Upper lobe of left lung (tissue), 6 donors: ENCODE measurements at regions not wholly inside any gene's neighbourhood (a gene's known extent, or its start where the extent isn't known, plus 50 kb on each side); places are given as distances from the start of the nearest gene placed in this dataset.

Source experiments
- ATAC-seq, 2 donors: fragments of 200-7000 bp; cut with Tn5 transposase; one replicate each; pipeline ENCODE4 v1.9.1; 2022; ENCODE audit warnings: mild to moderate bottlenecking in 2 of 2, moderate library complexity in 2 of 2; ENCODE audit not compliant: low FRiP score in 2 of 2
- DNase-seq, 2 donors: peaks; one replicate each; pipeline ENCODE4 v3.0.0-alpha.2; 2019 to 2020
- H3K27ac ChIP-seq, 4 donors: fragments of 200-600 bp; sonication (generic); one replicate each; pipeline ENCODE4 v1.5.1; 2016 to 2019
- H3K27me3 ChIP-seq, 4 donors: fragments of 200-600 bp; sonication (generic); one replicate each; pipeline ENCODE4 v1.5.1; 2017 to 2019
- H3K36me3 ChIP-seq, 4 donors: fragments of 200-600 bp; sonication (generic); one replicate each; pipeline ENCODE4 v1.5.1; 2016 to 2019
- H3K4me1 ChIP-seq, 4 donors: fragments of 200-600 bp; sonication (generic); one replicate each; pipeline ENCODE4 v1.5.1; 2018 to 2019
- H3K4me3 ChIP-seq, 4 donors: fragments of 200-600 bp; sonication (generic); one replicate each; pipeline ENCODE4 v1.5.1; 2017 to 2019; ENCODE audit warnings: mild to moderate bottlenecking in 2 of 4, moderate library complexity in 1 of 4
- H3K9me3 ChIP-seq, 4 donors: fragments of 200-600 bp; sonication (generic); one replicate each; pipeline ENCODE4 v1.5.1; 2018 to 2019
- EP300 ChIP-seq, 4 donors: sonication (generic); formaldehyde crosslinking; IDR thresholded peaks; one replicate each; pipeline ENCODE4 v1.5.1; 2017; ENCODE audit warnings: antibody characterized with exemption in 4 of 4, control low read depth in 2 of 4
- POLR2A ChIP-seq, 4 donors: fragments of 450-650 bp; IDR thresholded peaks; one replicate each; pipeline ENCODE4 v1.5.1; 2016 to 2017; ENCODE audit warnings: antibody characterized with exemption in 4 of 4, mild to moderate bottlenecking in 2 of 4
- POLR2AphosphoS5 ChIP-seq, 2 donors: sonication (generic); formaldehyde crosslinking; IDR thresholded peaks; one replicate each; pipeline ENCODE4 v1.5.1; 2017; ENCODE audit warnings: antibody characterized with exemption in 2 of 2
- WGBS, 2 donors: methylation state at CpG; one replicate each; pipeline ENCODE4 v1.1.5; 2017 to 2018; 5-methylcytosine and 5-hydroxymethylcytosine counted together
- TF ChIP-seq, protein P1 (sequence below), 6 experiments: fragments of 450-650 bp in 4 of 6; fragments of 200-600 bp in 2 of 6; sonication (generic) in 2 of 6; IDR thresholded peaks; one replicate each; pipeline ENCODE4 v1.5.1; 2016 to 2019; ENCODE audit warnings: antibody characterized with exemption in 6 of 6
- donor health status: DM: no; HTN: no; CAD: no; lungs with moderate emphysema.
- donor health status: DM: no; HTN: yes; CAD: no; lungs with severe emphysema.

DNA sequence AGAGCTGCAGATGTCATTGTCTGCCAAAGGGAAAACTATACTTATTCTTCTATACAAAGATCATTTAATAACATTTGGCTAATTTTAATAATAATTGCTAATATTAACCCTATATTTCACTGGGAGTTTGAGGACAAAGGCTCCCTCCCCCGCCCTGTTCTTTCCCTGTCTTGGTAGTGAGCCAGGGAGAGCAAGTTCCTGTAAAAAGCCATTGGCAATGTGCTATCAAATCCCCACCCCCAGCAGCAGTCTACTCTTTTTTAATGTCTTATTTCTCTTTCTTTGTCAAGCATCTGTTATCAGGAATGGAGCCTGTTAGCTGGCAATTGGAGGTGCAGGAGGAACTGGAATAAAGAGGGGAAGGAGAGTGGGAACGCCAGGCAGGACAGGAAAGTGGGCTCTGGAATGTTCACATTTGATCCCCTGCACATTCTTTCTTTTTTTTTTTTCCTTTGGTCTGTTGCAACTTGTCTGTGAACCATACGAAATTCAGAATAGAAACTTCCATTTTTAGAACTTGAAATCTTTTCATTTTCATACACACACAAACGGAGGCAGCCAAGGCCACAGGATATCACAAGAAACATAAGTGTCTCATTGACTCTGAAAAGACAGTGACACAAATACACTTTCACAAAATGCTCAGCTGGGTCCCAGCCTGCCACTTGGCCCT is 664.8 kb upstream of the ZNF608 start:
- H3K4me1 ChIP-seq = peaks cover 22 to 45% (median 29%) of the 10 kb centered on the region in 4 donors
- ATAC-seq (no peak), DNase-seq (no peak)
- peak overlapping the region; percentile 62 to 82 (median 67) for H3K27ac ChIP-seq
- 14 to 17% methylated on average over 4 of the region's 4 CpGs for WGBS, 2 donors
- H3K4me3 ChIP-seq = peak overlapping the region in 2 of 4 donors; percentile 18 to 31
- TF ChIP-seq POLR2A (IDR thresholded peaks at IDR 0.05) = no peak
- TF ChIP-seq EP300 (IDR thresholded peaks at IDR 0.05) = no peak
- TF ChIP-seq, protein P1, sequence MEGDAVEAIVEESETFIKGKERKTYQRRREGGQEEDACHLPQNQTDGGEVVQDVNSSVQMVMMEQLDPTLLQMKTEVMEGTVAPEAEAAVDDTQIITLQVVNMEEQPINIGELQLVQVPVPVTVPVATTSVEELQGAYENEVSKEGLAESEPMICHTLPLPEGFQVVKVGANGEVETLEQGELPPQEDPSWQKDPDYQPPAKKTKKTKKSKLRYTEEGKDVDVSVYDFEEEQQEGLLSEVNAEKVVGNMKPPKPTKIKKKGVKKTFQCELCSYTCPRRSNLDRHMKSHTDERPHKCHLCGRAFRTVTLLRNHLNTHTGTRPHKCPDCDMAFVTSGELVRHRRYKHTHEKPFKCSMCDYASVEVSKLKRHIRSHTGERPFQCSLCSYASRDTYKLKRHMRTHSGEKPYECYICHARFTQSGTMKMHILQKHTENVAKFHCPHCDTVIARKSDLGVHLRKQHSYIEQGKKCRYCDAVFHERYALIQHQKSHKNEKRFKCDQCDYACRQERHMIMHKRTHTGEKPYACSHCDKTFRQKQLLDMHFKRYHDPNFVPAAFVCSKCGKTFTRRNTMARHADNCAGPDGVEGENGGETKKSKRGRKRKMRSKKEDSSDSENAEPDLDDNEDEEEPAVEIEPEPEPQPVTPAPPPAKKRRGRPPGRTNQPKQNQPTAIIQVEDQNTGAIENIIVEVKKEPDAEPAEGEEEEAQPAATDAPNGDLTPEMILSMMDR (IDR thresholded peaks at IDR 0.05) = no peak
- TF ChIP-seq POLR2AphosphoS5 (IDR thresholded peaks at IDR 0.05) = no peak
- no peaks in the 10 kb centered on the region for H3K9me3 ChIP-seq
- no peaks in the 10 kb centered on the region for H3K27me3 ChIP-seq
- H3K36me3 ChIP-seq = no peaks in the 10 kb centered on the region

DNA sequence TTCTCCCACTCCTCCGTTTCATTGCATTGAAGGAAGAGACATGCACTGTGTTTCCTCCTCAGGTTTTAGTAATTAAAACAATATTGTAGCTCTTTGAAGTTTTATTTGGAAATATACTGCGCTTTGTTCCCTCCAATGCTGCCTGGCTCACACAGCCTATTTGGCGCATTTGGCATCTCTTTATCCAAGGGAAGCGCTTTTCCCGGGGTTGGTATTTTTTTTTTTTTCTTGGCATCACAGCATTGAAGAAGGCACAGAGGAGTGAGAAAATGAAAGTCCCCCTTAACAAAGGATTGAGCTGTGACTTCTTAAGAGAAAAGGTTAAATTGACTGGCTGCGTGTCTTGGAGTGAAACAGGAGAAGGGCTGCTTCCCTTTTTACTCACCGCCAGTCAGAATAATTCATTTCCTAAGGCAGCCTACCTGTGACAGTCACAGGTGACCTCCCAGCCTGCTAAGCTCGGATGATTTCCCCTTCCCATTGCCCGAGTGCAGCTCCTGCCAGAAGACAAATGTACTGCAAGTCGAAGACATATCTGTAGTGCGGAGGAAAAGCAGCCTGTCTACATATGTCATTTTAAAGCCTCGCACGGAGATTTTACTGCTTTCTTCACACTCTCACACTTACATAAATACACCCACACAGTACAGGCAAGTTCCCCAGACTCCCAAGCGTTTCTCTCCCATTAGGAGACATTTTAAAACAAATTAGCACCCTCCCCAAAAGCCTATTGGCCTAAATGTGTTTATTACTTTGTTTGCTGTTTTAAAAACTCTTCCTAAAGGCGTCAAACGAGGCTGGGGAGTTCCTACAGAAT is 665.5 kb upstream of the ZNF608 start:
- no peak for TF ChIP-seq EP300 (IDR thresholded peaks at IDR 0.05)
- Histone ChIP-seq H3K27me3 (no peaks in the 10 kb centered on the region), H3K4me3 (peak overlapping the region in 2 of 4 donors; percentile 18 to 31), H3K36me3 (no peaks in the 10 kb centered on the region), H3K9me3 (no peaks in the 10 kb centered on the region), H3K4me1 (peaks cover 22 to 45% (median 29%) of the 10 kb centered on the region in 4 donors), H3K27ac (peak overlapping the region; percentile 62 to 82 (median 67))
- DNase-seq = no peak
- 40 to 41% methylated on average over 16 of the region's 16 CpGs for WGBS, 2 donors
- ATAC-seq = no peak

DNA sequence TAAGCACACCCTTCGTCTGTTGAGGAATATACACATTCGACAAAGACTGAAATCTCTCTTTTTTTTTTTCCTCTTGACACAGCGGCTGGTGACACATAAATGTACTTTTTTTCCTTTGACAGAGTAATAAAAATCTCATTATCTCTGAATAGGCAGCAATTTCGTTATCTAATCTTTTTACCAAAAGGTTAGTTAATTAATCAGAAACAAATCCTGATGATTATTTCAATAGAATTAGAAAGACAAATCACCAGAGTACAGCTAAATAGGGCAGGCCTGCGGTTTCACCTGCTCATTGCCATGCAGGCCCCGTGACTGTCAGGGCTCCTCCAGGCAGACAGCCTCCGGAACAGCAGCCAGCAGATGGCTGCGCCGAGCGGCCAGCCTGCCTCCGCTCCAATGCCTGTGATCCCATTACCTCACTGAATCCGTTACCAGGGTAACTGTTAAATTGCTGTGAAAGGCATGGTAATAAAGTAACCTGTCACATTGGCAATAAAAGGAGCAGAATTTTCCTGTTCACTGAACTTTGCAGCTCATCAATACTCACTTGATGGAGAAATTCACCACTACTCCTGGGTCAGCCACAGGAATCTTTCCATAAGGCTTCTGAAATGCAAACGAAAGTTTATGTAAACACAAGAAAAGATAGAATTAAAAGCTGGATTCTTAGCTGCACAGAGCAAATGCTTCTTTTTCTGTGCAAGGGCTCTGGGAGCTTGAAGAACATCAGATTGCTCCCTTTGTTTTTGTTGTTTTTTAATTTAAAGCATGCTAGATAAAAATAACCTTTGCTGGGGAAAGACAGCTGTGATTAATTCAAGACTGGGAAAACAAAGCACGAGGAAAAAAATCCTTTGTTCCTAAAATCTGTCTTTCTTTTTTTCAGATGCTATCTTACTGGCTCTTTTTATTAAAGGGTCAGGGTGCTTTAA is 666.4 kb upstream of the ZNF608 start:
- Histone ChIP-seq H3K36me3 (no peaks in the 10 kb centered on the region), H3K27ac (peak overlapping the region; percentile 62 to 82 (median 67)), H3K9me3 (no peaks in the 10 kb centered on the region), H3K27me3 (no peaks in the 10 kb centered on the region), H3K4me3 (peak overlapping the region in 1 of 4 donors; percentile 31), H3K4me1 (peaks cover 22 to 45% (median 29%) of the 10 kb centered on the region in 4 donors)
- TF ChIP-seq, protein P1 (IDR thresholded peaks at IDR 0.05) = peak in 1 of 6 experiments; percentile 25
- TF ChIP-seq POLR2A (IDR thresholded peaks at IDR 0.05) = no peak
- peak in 1 of 2 donors; percentile 27 for TF ChIP-seq POLR2AphosphoS5 (IDR thresholded peaks at IDR 0.05)
- TF ChIP-seq EP300 (IDR thresholded peaks at IDR 0.05) = no peak
- DNase-seq (peak; percentile 83 to 85), ATAC-seq (peak; percentile 83 to 87)
- WGBS, 2 donors = 25 to 30% methylated on average over 14 of the region's 14 CpGs

DNA sequence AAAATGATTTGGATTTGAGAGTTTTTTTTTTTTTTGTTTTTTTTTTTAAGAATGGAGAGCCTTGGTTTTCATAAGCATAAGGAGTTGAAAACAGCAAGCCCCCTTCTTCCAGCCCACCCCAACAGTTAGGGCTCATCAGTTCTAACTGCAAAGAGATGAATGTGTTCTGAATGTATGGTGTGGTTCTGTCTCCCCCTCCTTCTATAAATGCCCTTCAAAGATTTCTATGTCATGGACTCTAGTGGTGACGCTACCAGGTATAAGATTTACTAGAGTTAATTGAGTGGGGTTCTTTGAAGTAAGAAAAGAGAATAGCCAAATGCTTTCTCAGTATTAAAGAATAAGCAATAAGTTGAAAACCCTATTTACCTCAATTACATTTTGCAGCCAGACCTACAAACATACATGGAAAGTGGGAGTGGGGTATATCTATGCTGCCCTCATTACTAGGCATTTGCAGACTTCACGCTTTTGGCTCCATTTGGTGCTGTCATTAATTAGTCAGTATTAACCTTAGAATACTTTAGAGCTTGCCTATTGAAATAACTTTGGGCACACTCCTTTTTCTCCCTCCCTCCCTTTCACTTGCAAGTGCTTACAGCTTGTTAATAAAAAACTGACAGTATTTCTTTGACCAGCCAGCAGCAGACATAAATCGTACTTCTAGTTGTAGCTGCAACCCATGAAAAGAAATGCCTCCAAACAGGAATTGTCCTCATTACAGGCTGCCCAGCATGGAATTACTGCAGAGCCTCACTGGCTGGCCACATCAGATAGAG is 667.2 kb upstream of the ZNF608 start:
- DNase-seq = no peak

More for the DNA sequence above, 667.2 kb upstream of the ZNF608 start:
- WGBS, 2 donors = 78 to 85% methylated on average over 3 of the region's 3 CpGs
- H3K9me3 ChIP-seq = no peaks in the 10 kb centered on the region
- H3K27ac ChIP-seq = no peak overlapping the region
- TF ChIP-seq POLR2AphosphoS5 (IDR thresholded peaks at IDR 0.05) = no peak
- no peak for TF ChIP-seq EP300 (IDR thresholded peaks at IDR 0.05)
- no peak for TF ChIP-seq POLR2A (IDR thresholded peaks at IDR 0.05)
- TF ChIP-seq, protein P1 (IDR thresholded peaks at IDR 0.05) = no peak
- H3K36me3 ChIP-seq = no peaks in the 10 kb centered on the region
- no peak overlapping the region for H3K4me3 ChIP-seq
- ATAC-seq = no peak
- H3K4me1 ChIP-seq = peaks cover 22 to 45% (median 29%) of the 10 kb centered on the region in 4 donors
- H3K27me3 ChIP-seq = no peaks in the 10 kb centered on the region
